ENCODE measurements at regions not wholly inside any gene's neighbourhood (a gene's known extent, or its start where the extent isn't known, plus 50 kb on each side); places are given as distances from the start of the nearest gene placed in this dataset.

- H3K27me3 ChIP-seq (ENCODE audit: insufficient read depth, low read length, poor library complexity, severe bottlenecking): no peaks in the 10 kb centered on the region
- no peaks in the 10 kb centered on the region for H4K20me1 ChIP-seq (ENCODE audit: insufficient read depth, low read length, poor library complexity, severe bottlenecking)
- H3K9me3 ChIP-seq (ENCODE audit: insufficient read depth, low read depth, low read length): no peaks in the 10 kb centered on the region
- no peaks in the 10 kb centered on the region for H3K9me2 ChIP-seq (replicated peaks; ENCODE audit: low read depth, low read length)
- no peak overlapping the region for H2AFZ ChIP-seq (ENCODE audit: low read length)
- no peaks in the 10 kb centered on the region for H3F3A ChIP-seq (ENCODE audit: low read depth)
- no peak overlapping the region for H3K4me3 ChIP-seq (ENCODE audit: low read length, poor library complexity, severe bottlenecking)
- H3K4me1 ChIP-seq (ENCODE audit: insufficient read depth, low read length, poor library complexity, severe bottlenecking): no peaks in the 10 kb centered on the region
- no peaks in the 10 kb centered on the region for H3K79me2 ChIP-seq (ENCODE audit: insufficient read depth, low read length)
- H3K36me3 ChIP-seq (ENCODE audit: insufficient read depth, low read length): no peaks in the 10 kb centered on the region
- no peak overlapping the region for H3K9ac ChIP-seq (ENCODE audit: low read depth, low read length, poor library complexity, severe bottlenecking)
- TF ChIP-seq CTCF (conservative IDR thresholded peaks at IDR 0.05; ENCODE audit: low read length) (no peak), EZH2phosphoT487 (IDR thresholded peaks at IDR 0.05; ENCODE audit: borderline replicate concordance) (no peak)
- no peak overlapping the region for H3K4me2 ChIP-seq (ENCODE audit: low read depth, low read length, poor library complexity, severe bottlenecking)
Observed at GRCh38 chr16:22732400-22732799, 81.6 kb upstream of the HS3ST2 start.

- H2AFZ ChIP-seq (ENCODE audit: low read length): no peak overlapping the region
- no peaks in the 10 kb centered on the region for H3K4me1 ChIP-seq (ENCODE audit: insufficient read depth, low read length, poor library complexity, severe bottlenecking)
- no peak overlapping the region for H3K9ac ChIP-seq (ENCODE audit: low read depth, low read length, poor library complexity, severe bottlenecking)
- no peaks in the 10 kb centered on the region for H3K36me3 ChIP-seq (ENCODE audit: insufficient read depth, low read length)
- TF ChIP-seq CTCF (conservative IDR thresholded peaks at IDR 0.05; ENCODE audit: low read length) (no peak), EZH2phosphoT487 (IDR thresholded peaks at IDR 0.05; ENCODE audit: borderline replicate concordance) (no peak)
- no peaks in the 10 kb centered on the region for H3K9me3 ChIP-seq (ENCODE audit: insufficient read depth, low read depth, low read length)
- H3K27me3 ChIP-seq (ENCODE audit: insufficient read depth, low read length, poor library complexity, severe bottlenecking): no peaks in the 10 kb centered on the region
- no peak overlapping the region for H3K4me2 ChIP-seq (ENCODE audit: low read depth, low read length, poor library complexity, severe bottlenecking)
- H3K79me2 ChIP-seq (ENCODE audit: insufficient read depth, low read length): no peaks in the 10 kb centered on the region
- H4K20me1 ChIP-seq (ENCODE audit: insufficient read depth, low read length, poor library complexity, severe bottlenecking): no peaks in the 10 kb centered on the region
- no peaks in the 10 kb centered on the region for H3K9me2 ChIP-seq (replicated peaks; ENCODE audit: low read depth, low read length)
- H3F3A ChIP-seq (ENCODE audit: low read depth): no peaks in the 10 kb centered on the region
- no peak overlapping the region for H3K4me3 ChIP-seq (ENCODE audit: low read length, poor library complexity, severe bottlenecking)
Observed at GRCh38 chr16:22732959-22733358, 81.0 kb upstream of the HS3ST2 start.

- peaks cover 5% of the 10 kb centered on the region for H3K4me1 ChIP-seq (ENCODE audit: insufficient read depth, low read length, poor library complexity, severe bottlenecking)
- no peak overlapping the region for H3K4me2 ChIP-seq (ENCODE audit: low read depth, low read length, poor library complexity, severe bottlenecking)
- no peaks in the 10 kb centered on the region for H3K79me2 ChIP-seq (ENCODE audit: insufficient read depth, low read length)
- no peaks in the 10 kb centered on the region for H3K27me3 ChIP-seq (ENCODE audit: insufficient read depth, low read length, poor library complexity, severe bottlenecking)
- no peak overlapping the region for H2AFZ ChIP-seq (ENCODE audit: low read length)
- H3F3A ChIP-seq (ENCODE audit: low read depth): no peaks in the 10 kb centered on the region
- no peaks in the 10 kb centered on the region for H3K9me3 ChIP-seq (ENCODE audit: insufficient read depth, low read depth, low read length)
- no peak overlapping the region for H3K4me3 ChIP-seq (ENCODE audit: low read length, poor library complexity, severe bottlenecking)
- TF ChIP-seq CTCF (conservative IDR thresholded peaks at IDR 0.05; ENCODE audit: low read length) (no peak), EZH2phosphoT487 (IDR thresholded peaks at IDR 0.05; ENCODE audit: borderline replicate concordance) (no peak)
- no peaks in the 10 kb centered on the region for H3K9me2 ChIP-seq (replicated peaks; ENCODE audit: low read depth, low read length)
- H3K9ac ChIP-seq (ENCODE audit: low read depth, low read length, poor library complexity, severe bottlenecking): no peak overlapping the region
- no peaks in the 10 kb centered on the region for H3K36me3 ChIP-seq (ENCODE audit: insufficient read depth, low read length)
- no peaks in the 10 kb centered on the region for H4K20me1 ChIP-seq (ENCODE audit: insufficient read depth, low read length, poor library complexity, severe bottlenecking)
Observed at GRCh38 chr16:22734368-22734767, 79.6 kb upstream of the HS3ST2 start.

Data from Loucy (cell line).